Breast epithelium (tissue), 3 donors: ENCODE measurements at regions not wholly inside any gene's neighbourhood (a gene's known extent, or its start where the extent isn't known, plus 50 kb on each side); places are given as distances from the start of the nearest gene placed in this dataset.

ENCODE experiments used
- POLR2A ChIP-seq: fragments of 450-650 bp; IDR thresholded peaks from one replicate; pipeline ENCODE4 v1.6.1; 2016; ENCODE audit warnings: antibody characterized with exemption, mild to moderate bottlenecking, moderate library complexity
- POLR2AphosphoS5 ChIP-seq, 3 donors: sonication (generic); formaldehyde crosslinking; IDR thresholded peaks; one replicate each; pipeline ENCODE4 v1.6.1; 2017; ENCODE audit warnings: antibody characterized with exemption in 3 of 3
- TF ChIP-seq, protein P1 (sequence below), 3 donors: fragments of 450-650 bp; IDR thresholded peaks; one replicate each; pipeline ENCODE4 v1.5.1; 2016 to 2017; ENCODE audit warnings: antibody characterized with exemption in 3 of 3, mild to moderate bottlenecking in 3 of 3, moderate library complexity in 3 of 3

DNA sequence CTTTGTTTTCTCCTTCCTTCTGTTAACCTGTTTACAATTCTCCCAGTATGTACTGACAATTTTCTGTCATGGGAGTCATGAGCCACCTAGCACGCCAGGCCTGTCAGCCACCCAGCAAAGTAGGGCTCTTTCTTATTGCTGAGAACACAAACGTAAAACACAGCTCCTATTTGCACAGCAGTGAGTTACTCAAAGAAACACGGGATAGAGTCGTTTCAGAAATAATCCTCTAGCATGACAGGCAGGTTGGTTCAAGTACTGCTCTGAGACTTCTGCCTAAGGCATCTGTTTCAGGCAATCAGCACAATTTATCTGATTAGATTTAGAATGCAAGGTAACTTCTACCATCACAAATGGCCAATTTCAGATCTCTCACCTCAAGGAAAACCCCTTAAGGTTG is 88.8 kb downstream of the CD24 start:
- TF ChIP-seq POLR2A (no peak), POLR2AphosphoS5 (IDR thresholded peaks at IDR 0.05) (no peak)
- TF ChIP-seq, protein P1, sequence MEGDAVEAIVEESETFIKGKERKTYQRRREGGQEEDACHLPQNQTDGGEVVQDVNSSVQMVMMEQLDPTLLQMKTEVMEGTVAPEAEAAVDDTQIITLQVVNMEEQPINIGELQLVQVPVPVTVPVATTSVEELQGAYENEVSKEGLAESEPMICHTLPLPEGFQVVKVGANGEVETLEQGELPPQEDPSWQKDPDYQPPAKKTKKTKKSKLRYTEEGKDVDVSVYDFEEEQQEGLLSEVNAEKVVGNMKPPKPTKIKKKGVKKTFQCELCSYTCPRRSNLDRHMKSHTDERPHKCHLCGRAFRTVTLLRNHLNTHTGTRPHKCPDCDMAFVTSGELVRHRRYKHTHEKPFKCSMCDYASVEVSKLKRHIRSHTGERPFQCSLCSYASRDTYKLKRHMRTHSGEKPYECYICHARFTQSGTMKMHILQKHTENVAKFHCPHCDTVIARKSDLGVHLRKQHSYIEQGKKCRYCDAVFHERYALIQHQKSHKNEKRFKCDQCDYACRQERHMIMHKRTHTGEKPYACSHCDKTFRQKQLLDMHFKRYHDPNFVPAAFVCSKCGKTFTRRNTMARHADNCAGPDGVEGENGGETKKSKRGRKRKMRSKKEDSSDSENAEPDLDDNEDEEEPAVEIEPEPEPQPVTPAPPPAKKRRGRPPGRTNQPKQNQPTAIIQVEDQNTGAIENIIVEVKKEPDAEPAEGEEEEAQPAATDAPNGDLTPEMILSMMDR (IDR thresholded peaks at IDR 0.05): no peak
